Fibroblast of mammary gland (primary cell): ENCODE measurements at regions not wholly inside any gene's neighbourhood (a gene's known extent, or its start where the extent isn't known, plus 50 kb on each side); places are given as distances from the start of the nearest gene placed in this dataset.

Experiments used
- DNase-seq: peaks from one replicate; pipeline ENCODE4 v3.0.0-alpha.2; 2010; ENCODE audit warnings: low read depth
- H3K4me3 ChIP-seq: 2 replicates; pipeline ENCODE4 v1.5.1; 2011; ENCODE audit warnings: low read depth, mild to moderate bottlenecking, low read length, moderate library complexity; ENCODE audit not compliant: control insufficient read depth
- TF ChIP-seq, protein P1 (sequence below): conservative IDR thresholded peaks from 2 replicates; pipeline ENCODE4 v1.5.1; 2011; ENCODE audit warnings: low read depth, low read length, inconsistent platforms; ENCODE audit not compliant: control insufficient read depth, insufficient read depth

DNA sequence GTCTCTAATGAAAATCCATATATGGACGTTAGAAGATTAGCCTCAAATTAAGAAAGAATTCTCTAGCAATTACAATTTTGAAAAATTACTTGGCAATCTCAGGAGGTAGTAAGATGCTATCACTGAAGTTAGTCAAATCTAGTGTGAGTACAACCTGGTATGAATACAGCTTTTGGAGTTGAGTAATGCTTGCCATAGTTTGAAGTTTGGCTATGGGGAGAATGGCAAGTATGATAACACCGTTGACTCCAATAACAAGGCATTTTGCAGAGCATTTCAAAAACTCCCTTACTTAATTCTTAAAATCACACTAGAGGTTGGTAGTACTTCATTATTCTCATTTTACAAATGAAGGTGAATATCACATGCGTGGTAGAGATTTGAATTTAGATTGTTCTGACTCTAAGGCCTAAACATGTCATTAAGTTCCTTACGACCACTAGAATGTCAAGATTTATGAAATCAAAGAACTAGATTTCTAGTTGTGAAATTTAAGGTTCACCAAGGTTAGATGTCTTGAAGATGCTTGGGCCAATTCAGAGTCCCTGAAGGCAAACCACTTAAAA is 355.4 kb downstream of the ETS1 start:
- no peak for DNase-seq
- TF ChIP-seq, protein P1, sequence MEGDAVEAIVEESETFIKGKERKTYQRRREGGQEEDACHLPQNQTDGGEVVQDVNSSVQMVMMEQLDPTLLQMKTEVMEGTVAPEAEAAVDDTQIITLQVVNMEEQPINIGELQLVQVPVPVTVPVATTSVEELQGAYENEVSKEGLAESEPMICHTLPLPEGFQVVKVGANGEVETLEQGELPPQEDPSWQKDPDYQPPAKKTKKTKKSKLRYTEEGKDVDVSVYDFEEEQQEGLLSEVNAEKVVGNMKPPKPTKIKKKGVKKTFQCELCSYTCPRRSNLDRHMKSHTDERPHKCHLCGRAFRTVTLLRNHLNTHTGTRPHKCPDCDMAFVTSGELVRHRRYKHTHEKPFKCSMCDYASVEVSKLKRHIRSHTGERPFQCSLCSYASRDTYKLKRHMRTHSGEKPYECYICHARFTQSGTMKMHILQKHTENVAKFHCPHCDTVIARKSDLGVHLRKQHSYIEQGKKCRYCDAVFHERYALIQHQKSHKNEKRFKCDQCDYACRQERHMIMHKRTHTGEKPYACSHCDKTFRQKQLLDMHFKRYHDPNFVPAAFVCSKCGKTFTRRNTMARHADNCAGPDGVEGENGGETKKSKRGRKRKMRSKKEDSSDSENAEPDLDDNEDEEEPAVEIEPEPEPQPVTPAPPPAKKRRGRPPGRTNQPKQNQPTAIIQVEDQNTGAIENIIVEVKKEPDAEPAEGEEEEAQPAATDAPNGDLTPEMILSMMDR, result no peak
- H3K4me3 ChIP-seq, result no peak overlapping the region

DNA sequence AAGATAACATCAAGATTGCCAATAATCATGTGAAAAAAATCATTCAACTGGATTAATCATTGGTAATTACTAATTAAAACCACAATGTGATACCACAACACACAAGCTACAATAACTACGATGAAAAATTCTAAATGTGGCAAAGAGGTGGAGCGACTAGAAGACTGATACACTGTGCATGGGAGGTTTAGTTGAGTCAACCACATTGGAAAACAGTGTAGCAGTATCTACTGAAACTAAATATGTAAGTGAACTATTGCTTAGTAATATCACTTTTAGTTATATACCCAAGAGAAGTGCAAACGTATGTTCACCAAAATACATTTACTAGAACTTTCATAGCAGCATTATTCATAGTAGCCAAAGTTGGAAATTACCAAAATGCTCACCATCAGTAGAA is 359.9 kb downstream of the ETS1 start:
- H3K4me3 ChIP-seq, result no peak overlapping the region
- no peak for DNase-seq
- TF ChIP-seq, protein P1, result no peak

DNA sequence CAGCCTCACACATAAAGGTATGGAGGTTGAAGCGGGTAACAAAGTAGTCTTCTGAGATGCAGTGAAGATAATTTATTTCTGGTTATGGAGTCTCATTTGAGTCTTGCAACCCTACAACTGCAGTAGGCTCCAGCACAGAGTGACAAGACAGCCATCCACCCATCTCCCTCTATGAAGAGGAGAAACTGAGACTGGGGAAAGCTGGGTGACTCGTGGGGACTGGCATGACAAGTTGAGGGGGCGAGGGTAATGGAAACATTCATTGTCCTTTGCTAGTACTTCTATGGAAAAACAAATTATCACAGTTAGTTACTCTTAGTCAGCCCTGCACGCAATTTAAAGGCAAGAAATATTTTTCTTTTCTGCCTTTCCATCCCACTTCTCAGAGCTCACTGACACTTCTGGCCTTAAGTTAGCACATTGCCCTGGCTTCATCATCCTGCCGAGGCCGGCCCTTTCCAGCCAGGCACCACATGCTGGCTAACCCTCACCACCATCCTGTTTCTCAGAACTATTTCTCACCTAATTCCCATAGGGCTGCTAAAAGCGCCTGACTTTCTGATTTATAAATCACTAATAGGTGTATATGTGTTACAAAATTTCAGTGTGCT is 361.1 kb downstream of the ETS1 start:
- TF ChIP-seq, protein P1, result no peak
- DNase-seq, result no peak
- no peak overlapping the region for H3K4me3 ChIP-seq

DNA sequence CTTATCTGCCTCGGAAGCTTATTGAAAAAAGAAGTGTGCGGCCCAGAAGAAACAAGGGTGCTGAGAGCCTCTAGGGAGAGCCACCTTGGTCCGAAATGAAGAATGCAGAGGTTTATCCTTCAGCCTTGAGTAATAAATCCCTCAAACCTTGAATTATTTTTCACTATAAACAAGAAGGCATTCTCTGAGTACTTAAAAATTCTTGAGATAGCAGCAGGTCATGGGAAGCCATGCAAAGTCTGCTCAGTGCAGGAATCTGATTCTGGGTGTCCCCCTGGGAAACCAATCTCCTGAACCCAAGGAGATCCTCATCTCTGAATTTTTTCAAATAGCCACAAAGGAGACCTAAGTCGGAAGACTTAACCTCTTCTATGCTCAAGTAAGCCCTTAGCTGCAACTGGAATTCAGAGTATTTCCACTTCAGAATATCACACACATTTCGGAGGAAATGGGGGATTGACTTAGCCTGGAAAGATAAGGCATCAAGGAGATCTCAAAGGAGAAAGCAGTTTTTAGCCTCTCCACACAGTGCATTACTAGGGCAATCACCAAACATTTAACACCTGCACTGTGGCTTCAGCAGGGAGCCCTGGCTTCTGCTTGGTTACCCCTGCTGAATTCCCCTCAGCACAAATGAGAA is 365.0 kb downstream of the ETS1 start:
- DNase-seq, result no peak
- TF ChIP-seq, protein P1, result no peak
- H3K4me3 ChIP-seq, result no peak overlapping the region

DNA sequence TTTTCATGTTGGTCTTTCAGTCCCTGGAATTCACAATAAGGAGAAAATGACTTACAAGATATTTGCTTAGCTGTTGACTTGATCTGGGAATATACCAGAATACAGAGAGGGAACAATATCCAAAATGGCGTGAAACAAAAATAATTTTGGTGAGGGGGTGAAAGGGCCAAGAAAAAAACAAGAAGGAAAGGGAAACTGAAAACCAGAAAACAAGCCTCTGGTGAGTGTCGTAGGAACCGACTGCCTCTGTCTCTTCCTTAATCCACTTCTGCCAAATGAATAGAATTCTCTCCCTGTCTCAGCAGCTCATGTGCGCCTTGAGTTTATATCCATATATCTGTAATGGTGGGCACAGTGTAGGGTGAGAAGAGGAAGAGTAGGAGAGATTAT is 367.6 kb downstream of the ETS1 start:
- no peak for DNase-seq
- TF ChIP-seq, protein P1, result no peak
- no peak overlapping the region for H3K4me3 ChIP-seq

DNA sequence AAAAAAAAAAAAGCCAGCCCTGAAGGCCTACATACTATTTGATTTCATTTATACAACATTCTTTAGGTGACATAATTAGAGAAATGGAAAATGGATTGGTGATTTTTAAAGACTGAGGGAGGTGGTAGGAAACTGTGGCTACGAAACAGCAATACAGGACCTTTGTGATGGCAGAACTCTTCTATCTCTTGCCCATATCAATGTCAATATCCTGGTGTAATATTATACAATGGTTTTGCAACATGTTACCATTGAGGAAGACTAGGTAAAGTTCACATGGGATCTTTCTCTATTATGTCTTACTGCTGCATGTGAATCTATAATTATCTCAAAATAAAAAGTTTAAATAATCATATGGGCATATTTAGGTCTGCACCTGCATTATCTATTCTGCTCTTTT is 371.2 kb downstream of the ETS1 start:
- no peak overlapping the region for H3K4me3 ChIP-seq
- no peak for DNase-seq
- TF ChIP-seq, protein P1, result no peak
